Right ventricle myocardium superior (tissue), 1 donor: ENCODE measurements at regions not wholly inside any gene's neighbourhood (a gene's known extent, or its start where the extent isn't known, plus 50 kb on each side); places are given as distances from the start of the nearest gene placed in this dataset.

Experiments used
- ATAC-seq: fragments of 200-7000 bp; cut with Tn5 transposase; one replicate; pipeline ENCODE4 v1.9.1; 2020; ENCODE audit warnings: mild to moderate bottlenecking; ENCODE audit not compliant: poor library complexity
- DNase-seq: peaks from one replicate; pipeline ENCODE4 v3.0.0-alpha.2; 2020
- intact Hi-C: fragments of 100-400 bp; cut with DNase I; formaldehyde crosslinking; loops from one replicate; pipeline ENCODE4 v1.11.2; 2022
- donor health status: DM: no; HTN: yes; CAD: no; lungs with severe emphysema.

DNA sequence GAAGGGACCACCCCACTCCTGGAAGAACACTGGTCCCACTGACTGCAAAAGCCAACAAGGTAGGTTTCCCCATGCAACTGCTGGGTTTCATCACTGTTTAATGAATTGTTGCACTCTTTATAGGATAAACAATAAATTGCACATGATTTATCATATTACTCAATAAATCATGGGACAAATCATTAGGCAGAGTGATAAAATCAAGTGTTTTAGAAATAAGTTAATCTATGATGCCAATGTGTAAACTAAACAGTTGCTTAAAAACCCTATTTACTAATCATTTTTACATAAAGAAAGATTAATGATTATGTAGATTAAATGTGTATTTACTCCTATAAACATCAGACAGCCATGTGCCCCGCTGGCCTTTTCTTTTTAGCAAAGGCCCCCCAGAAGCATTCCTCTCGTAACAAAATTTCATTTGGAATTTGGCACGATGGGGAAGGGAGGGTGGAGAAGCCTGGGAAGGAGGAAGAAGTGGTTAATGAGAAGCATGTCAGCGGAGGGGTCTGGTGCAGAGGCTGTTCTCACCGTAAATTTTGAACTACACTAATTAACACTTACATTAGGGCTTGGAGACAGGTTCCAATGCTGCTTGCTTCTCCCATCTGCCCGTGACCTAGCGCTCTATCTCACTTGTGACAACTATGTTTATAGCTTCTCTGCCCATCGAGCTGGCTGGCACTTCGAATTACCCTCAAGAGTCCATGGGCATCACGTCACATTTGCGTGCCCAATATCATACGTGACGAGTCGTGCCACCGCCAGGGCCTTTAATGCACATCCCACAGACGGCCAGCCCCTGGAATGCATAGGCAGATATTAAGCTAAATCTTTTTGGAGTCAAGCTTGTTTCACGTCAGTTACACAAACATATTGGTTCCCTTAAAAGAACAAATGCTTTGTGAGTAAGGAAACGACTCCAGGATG, 357.7 kb upstream of the TSHZ3 start:
- intact Hi-C loops = no loop called here
- DNase-seq (no peak), ATAC-seq (no peak)

DNA sequence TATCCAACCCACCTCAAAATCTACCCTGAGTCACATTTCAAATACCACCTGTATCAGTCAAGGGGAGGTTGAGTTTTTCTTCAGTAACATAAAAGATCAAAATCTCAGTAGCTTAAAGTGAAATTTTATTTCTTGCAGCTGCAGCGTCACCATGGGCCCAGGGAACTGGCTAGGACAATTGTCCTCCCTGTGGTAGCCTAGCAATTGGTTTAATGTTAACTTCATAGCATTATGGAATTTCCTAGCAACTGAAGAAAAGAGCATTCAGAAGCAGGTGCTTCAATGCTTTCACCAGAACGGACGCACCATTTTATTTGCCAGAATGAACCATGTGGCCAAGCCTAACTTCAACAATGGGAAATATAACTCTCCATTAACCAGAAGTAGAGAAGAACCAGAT, 359.3 kb upstream of the TSHZ3 start:
- ATAC-seq (no peak), DNase-seq (no peak)
- intact Hi-C loops = no loop called here

DNA sequence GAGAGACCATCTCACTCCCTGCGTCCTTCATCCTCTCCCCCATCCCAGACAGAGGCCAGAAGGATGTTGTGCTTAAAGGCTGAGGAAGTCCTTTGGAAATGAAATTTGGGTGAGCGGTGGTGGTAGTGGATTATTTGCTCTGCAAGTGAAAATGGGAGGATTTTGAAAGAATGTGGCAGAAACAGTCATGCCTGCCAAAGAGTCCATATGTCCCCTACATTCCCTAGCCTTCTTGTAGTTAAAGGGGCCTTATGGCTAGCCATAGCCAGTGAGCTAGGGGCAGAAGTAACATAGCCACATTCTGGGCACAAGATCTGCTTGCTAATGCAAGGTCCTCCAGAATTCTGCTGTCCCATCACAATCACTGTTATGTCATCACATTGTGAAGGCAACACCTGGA, 360.2 kb upstream of the TSHZ3 start:
- ATAC-seq (no peak), DNase-seq (no peak)
- intact Hi-C loops = no loop called here

DNA sequence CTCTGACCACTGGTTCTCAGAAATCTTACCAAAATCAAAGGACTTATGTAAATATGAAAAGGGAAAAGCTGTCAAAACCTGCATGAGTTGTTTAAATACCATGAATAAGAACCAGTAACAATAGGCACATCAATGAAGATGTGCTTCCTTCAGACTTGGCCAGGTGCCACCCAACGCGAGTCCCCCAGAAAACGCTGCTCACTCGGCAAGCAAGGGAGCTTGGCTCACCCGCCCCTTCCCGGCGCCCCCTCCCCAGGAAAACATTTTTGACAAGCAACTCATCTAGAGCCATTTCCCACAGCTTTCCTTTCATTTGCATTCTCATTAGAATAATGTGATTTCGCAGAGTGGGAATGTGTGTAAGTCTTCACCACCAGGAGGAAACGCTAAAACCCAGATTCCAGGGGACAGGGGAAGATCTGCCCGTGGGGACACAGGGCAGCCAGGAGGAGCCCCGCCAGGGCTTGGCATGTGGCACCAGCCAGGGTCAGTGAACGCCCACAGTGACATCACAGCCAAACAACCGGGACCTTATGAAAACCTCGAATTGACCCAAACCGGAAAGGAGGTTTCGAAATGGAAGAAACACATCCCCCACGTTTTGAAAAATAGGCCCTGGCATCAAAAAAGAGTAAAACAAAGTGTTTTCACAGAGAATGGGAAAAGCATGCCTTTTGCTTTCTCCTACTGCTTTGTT, 366.2 kb upstream of the TSHZ3 start:
- intact Hi-C loops = no loop called here

DNA sequence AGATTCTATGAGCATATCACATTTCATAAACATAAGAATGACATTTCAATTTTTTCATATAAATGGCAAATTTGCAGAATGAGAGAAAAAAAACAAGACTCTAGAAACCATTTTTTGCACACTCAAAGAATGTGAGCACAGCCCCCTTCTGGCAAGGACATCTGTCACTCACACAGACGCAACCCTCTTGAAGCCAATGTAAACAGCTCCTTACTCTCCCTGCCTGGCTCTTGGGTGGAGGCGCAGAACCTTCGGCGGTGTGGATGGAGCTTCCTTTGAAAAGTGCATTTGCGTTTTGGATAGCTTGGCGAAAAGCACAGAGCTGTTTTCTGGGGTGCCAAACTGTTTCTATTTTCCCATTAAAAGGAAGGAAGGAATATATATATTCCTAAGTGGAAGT, 367.6 kb upstream of the TSHZ3 start:
- DNase-seq (no peak), ATAC-seq (no peak)
- intact Hi-C loops = no loop called here

More for the DNA sequence above, 366.2 kb upstream of the TSHZ3 start:
- ATAC-seq (no peak), DNase-seq (no peak)

DNA sequence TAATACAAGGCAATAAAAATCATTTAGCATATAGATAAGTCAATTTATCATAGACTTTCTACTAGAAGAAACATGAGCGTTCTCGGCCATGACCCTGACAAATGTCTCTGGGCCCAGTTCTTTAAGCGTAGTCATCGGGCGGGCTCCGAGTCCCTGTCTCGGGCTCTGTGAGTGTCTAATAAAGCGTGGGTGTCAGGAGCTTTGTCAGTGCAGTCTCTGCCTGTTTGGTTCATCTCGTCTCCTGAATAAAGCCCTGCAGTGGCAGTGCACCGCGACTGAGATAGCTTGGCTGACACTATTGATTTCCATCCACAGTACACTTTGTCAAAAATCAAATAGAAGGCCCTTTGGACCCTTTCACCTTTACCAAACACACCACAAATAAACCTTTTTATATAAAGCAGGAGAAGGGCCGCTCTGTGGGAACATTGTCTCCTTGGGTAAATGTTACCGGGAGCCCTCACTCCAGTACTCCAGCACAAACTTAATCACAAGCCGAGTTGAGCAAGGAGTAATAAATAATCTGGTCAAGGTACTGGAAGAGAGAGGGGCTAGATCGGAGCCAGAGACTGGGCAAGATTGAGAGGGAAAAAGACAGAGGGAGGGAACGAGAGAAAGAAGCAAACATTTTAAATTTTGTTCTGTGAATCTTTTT, 368.2 kb upstream of the TSHZ3 start:
- no peak for DNase-seq
- intact Hi-C loops = no loop called here
- ATAC-seq = no peak

DNA sequence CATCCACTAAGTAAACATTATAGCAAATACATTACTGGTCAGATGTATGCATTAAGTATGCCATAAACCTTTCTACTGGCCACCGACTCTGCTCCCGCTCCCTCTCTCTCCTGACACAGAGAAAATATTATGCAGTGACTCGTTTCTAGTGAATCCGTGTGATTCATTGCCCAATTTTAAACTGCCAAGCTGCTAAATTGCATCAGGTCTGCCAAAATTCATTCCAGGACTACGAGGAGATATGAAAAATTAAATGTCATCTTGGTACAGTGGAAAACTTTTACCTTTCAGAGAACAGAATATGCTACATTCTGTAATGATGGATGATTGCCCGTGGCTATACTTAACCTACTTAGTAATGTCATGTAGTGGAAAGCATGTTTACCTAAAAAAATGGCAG, 368.8 kb upstream of the TSHZ3 start:
- intact Hi-C loops = no loop called here
- ATAC-seq (no peak), DNase-seq (no peak)

DNA sequence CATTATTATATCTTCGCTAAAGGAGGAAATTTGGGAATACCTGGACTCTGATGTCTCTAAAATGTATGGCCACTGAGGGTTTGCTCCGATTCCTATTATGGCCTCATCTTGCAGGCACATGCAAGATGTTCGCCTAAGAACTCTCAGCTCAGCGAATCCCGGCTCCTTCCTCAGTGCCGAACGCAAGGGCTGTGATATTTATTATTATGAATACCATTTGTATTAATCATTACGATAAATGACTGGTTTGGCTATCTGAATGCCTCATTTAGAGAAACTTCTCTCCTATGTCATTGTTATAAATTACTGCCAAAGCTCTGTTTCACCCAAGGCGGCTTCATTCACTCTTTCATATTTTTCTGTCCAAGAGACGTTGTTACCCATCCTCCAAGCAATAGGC, 369.7 kb upstream of the TSHZ3 start:
- ATAC-seq (no peak), DNase-seq (no peak)
- intact Hi-C loops = no loop called here

DNA sequence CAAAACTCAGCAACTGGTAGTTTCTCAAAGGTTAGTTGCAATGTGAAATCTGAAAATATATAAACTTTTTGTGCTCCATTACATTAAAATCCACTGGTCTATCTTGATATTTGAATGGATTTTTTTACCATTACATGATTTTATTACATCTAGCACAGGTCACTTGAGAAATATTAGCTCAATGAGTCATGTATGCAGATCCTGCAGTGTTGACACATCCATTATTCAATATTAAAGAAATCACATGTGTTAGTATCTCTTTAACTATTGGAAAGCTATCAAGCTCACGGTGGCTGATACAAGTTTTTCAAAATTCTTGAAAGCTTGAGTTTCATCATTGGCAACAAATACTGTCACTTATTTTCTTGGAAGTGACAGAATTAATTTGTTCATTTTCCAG, 373.9 kb upstream of the TSHZ3 start:
- ATAC-seq (no peak), DNase-seq (no peak)
- intact Hi-C loops = no loop called here

DNA sequence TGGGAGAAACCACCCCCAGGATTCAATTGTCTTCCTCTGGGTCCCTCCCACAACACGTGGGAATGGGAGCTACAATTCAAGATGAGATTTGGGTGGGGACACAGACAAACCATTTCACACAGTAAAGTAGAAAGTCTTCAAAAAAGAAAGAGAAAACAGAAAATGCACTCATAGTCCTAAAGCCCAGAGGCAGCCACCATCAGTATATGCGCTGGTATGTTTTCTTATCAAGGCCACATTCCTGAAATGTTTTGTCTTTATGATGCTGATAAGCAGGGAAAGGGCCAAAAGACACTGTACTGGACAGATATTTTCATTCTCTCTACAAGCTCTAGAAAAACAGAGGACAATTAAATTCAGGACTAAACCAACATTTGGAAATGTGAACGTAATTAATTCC, 375.8 kb upstream of the TSHZ3 start:
- DNase-seq = no peak
- intact Hi-C loops = no loop called here
- no peak for ATAC-seq

DNA sequence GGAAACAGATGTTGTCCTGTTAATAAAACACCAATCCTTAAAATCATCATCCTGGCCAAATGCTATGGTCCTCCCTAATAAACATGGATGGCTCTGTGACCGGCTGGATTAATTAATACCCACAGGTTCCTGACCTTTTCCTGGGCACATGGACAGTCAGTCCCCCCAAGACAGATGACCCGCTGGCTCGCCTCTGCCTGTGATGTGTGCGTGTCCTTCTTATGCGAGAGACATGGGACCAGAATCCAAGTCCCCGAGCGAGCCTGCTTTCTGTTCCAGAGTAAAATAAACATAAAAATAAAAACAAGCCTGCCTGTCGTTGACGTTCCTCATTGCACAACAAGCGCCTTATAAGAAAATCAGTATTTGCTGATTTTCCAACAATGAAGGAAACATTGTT, 378.3 kb upstream of the TSHZ3 start:
- ATAC-seq (no peak), DNase-seq (no peak)
- intact Hi-C loops = no loop called here

DNA sequence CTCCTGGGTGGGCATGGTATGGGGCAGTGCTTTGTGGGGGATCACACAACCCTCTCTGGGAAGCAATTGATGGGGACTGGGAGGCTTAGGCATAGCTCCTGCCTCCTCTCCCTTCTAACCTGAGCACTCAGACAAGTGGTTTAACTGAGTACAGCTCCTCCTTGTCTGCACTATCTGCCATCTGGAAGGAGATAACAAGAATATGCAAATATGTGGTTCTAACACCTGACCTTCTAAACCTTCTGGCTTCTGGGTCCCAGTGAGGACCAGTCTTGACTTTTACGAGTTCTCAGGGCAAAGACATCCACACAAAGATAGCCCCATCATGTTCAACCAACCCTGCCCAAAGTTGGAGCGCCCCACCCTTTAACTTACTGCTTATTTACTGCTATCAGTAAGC, 381.0 kb upstream of the TSHZ3 start:
- ATAC-seq (no peak), DNase-seq (no peak)
- intact Hi-C loops = no loop called here

DNA sequence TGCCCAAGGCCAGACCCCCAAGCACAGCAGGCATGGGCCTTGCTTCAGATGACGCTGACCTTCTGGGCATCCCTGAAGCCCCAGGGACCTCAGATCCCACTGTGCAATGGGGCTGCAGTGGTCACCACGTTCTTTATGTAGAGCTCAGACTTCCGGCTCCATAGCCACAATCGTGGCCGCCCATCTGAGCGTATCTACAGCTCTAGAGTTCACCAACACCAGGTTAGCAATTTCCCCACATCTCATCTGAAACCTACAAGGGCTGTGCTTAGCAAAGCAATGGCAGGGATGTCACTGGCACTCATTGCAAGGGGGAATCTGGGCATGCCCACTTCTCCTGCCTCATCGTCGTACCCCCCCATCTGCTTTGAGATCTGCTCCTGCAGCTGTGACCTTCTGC, 384.4 kb upstream of the TSHZ3 start:
- DNase-seq = no peak
- intact Hi-C loops = no loop called here
- no peak for ATAC-seq

DNA sequence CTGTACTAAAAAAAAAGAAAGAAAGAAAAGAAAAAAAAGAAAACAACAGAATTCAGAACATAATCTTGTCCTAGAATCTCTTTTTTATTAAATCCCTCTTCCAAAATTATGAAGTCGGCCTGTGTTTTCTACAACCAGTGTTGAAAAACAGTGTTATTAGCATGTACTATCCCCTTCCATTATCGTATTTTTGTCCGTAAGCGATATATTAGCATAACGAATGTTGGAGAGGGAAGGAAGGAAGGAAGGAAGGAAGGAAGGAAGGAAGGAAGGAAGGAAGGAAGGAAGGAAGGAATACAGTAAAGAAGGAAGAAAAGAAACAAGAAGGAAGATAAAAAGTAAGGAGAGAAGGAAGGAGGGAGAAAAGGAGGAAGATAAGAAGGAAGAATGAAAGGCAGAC, 393.0 kb upstream of the TSHZ3 start:
- ATAC-seq = no peak
- intact Hi-C loops = no loop called here

DNA sequence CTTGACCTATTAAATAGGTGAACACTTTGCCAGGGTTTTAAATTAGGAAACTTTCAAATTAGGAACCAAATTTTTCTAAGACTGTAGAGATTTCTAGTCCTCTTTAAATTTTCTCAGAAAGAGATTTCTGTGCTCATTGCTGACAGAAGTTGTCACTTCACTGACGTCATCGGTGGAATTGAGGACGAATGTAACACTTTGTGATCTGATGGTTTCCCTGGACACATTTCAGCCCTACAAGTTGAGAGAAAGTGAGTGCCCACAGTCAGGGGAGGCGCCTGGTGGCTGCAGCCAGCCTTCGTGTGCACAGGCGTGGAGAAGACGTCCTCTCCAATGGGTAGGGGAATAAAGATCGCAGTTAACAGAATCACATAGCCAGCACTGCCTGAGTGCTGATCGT, 396.5 kb upstream of the TSHZ3 start:
- intact Hi-C loops = no loop called here

More for the DNA sequence above, 393.0 kb upstream of the TSHZ3 start:
- DNase-seq = no peak

DNA sequence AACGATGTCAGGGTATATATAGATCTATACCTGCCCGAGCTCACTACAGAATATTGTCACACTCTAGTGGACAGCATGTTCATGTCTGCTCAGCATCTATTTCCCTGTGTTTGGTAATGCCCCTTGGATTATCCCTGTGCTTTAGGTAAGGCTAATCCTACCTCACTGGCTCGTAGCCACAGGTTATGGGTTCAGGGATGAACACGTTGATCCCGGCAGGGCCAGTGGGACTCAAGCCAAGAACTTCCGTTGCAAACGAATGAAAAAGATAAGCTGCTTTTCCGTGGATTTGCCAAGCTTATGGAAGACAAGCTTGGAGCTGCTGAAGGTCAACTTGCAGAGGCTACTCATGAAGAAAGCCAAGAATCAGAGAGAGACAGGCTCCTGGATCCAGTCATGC, 400.0 kb upstream of the TSHZ3 start:
- ATAC-seq = no peak
- intact Hi-C loops = no loop called here
- no peak for DNase-seq

More for the DNA sequence above, 396.5 kb upstream of the TSHZ3 start:
- no peak for ATAC-seq
- no peak for DNase-seq

DNA sequence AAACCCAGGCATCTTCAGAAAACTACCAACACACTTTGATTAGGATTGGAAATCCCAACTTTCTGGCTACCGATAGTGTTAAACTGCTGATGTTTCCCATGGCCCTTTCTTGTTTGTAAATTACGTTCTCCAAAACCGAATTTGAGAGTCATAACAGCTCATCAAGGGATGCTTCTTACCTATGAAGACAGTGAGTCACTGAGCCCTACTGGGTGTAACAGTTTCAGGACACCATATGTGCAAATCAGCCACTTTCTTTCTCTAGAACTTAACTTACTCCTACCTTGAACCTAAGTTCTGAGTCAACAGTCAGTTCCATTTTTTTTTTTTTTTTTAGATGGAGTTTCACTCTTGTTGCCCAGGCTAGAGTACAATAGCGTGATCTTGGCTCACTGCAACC, 410.1 kb upstream of the TSHZ3 start:
- ATAC-seq = no peak
- DNase-seq = no peak
- intact Hi-C loops = no loop called here

DNA sequence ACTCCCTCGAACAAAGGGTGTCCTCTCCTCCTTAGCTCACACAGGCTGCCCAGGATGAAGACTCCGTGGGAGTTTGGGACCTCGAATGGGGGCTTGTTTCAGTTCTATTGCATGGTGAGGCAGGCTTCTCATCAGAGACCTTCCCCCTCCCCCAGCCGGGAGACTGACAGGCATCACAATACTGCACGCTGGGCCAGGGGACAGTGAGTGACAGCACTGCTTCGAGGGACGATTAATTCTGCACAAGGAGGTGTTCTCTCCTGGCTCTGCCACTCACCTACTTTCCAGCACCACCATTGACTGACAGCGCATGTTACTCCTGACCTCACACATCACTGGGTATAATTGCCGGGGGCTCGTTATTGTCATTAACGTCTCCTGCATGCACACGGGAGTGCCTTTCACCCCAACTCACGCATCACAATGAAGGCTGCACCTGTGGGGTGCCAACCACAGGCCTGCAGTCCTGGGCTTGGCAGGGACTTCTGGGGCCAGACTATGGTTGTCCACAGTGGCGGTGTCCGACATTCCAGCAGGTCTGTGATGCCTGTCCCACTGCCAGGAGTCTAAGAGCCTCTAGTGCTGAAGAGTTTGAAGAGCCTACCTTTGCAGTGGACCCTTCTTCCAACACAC, 412.2 kb upstream of the TSHZ3 start:
- no peak for DNase-seq
- intact Hi-C loops = no loop called here
- ATAC-seq = no peak

DNA sequence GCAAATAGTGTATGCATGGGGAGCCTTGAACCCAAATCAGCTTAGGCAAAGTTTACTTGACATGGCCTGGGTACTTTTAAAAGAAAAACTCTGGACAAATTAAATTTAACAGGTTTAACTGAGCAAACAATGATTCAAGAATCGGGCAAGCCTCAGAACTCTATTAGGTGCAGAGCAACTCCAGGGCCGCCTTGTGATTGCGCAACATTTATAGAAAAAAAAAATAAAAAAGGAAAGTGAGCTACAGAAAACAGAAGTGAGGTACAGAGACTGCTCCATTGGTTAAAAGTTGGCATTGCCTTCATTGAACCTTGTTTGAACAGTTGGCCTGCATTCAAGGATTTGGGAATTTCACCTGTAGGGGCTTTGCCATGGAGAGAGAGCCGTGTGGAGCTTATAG, 421.0 kb upstream of the TSHZ3 start:
- ATAC-seq (no peak), DNase-seq (no peak)
- intact Hi-C loops = no loop called here
